ENCODE measurements at regions not wholly inside any gene's neighbourhood (a gene's known extent, or its start where the extent isn't known, plus 50 kb on each side); places are given as distances from the start of the nearest gene placed in this dataset.

DNA sequence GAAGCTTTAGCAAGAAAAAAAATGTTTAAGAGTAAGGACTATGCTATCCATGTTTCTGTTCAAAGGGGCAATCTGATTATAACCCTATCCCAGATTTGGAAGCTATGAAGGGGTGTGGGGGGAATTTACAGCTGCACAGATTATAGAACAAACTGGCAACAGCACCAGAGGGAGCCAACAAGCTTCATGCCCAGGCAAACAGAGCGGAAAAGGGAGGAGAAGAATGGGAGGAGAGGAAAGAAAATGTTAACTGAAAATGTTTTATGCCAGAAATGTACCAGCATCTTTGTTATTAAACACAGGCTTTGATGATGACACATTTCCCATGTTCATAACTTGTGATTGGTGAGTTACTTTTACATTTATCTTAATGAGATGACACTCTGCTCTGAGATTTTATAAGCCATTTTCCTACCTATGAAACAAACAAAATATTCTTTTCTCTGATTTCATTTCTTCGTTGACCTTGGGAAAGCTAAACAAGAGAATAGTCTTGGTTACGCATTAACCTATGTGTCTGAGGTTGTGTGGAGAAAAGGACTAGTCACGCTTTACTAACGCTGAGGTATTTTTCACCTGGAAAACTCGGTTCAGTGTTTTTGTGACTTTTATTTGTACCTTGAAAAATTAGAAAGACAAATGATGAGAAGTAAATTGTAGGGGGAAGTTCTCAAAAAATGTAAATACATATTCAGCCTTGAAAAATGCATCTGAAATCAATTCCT is 235.8 kb upstream of the MIR17HG start:
- Histone ChIP-seq H3K27me3 (ENCODE audit: control insufficient read depth, insufficient read depth, low read length) (no peaks in the 10 kb centered on the region), H3K27ac (ENCODE audit: insufficient read depth, low read length) (no peak overlapping the region), H2BK15ac (ENCODE audit: low read depth, low read length) (no peak overlapping the region), H2AFZ (replicated peaks; ENCODE audit: low read length, poor library complexity) (no peak overlapping the region), H3K9ac (ENCODE audit: low read depth, low read length) (no peak overlapping the region), H2BK20ac (ENCODE audit: low read depth, low read length) (no peak overlapping the region), H4K20me1 (ENCODE audit: insufficient read depth, low read length) (no peaks in the 10 kb centered on the region), H3K79me1 (ENCODE audit: low read depth in 1 of 2, low read length in 2 of 2) (no peaks in the 10 kb centered on the region), H3K4ac (ENCODE audit: low read depth, low read length) (no peak overlapping the region), H3K4me1 (ENCODE audit: control insufficient read depth, insufficient read depth, low read length) (no peaks in the 10 kb centered on the region), H3K18ac (ENCODE audit: low read depth, low read length) (no peak overlapping the region), H2BK5ac (ENCODE audit: low read depth, low read length, poor library complexity, severe bottlenecking) (no peak overlapping the region), H3K23ac (ENCODE audit: low read depth, low read length) (no peak overlapping the region), H3K4me3 (ENCODE audit: insufficient read depth, low read depth, low read length) (no peak overlapping the region), H3K14ac (replicated peaks; ENCODE audit: low read depth, low read length) (no peak overlapping the region), H3K56ac (ENCODE audit: extremely low read depth, insufficient read depth, low read length) (no peak overlapping the region), H2BK120ac (ENCODE audit: low read depth, low read length) (no peak overlapping the region), H4K8ac (ENCODE audit: low read depth in 2 of 2, low read length in 2 of 2) (no peak overlapping the region), H4K91ac (ENCODE audit: insufficient read depth, low read depth, low read length) (no peak overlapping the region), H2AK9ac (replicated peaks; ENCODE audit: low read depth, low read length, poor library complexity) (no peak overlapping the region), H2AK5ac (ENCODE audit: low read depth, low read length) (no peak overlapping the region), H3K9me1 (ENCODE audit: insufficient read depth, low read length) (no peaks in the 10 kb centered on the region), H3K36me3 (ENCODE audit: control insufficient read depth, insufficient read depth, low read length) (no peaks in the 10 kb centered on the region), H4K5ac (ENCODE audit: low read depth, low read length) (no peak overlapping the region), H3K9me3 (ENCODE audit: control insufficient read depth, insufficient read depth, low read length) (no peaks in the 10 kb centered on the region; the same call in 1 of the 2 replicates), H3K4me2 (ENCODE audit: low read depth, low read length) (no peak overlapping the region)
- TF ChIP-seq MXI1 (IDR thresholded peaks at IDR 0.05; ENCODE audit: borderline replicate concordance, low read depth, low read length) (no peak), MAFK (IDR thresholded peaks at IDR 0.05; ENCODE audit: low read depth, low read length) (no peak), MAZ (IDR thresholded peaks at IDR 0.05; ENCODE audit: borderline replicate concordance, low read depth, low read length) (no peak), CTCF (conservative IDR thresholded peaks at IDR 0.05; ENCODE audit: low read depth, low read length) (no peak), FOS (IDR thresholded peaks at IDR 0.05; ENCODE audit: low read depth, low read length) (no peak)
- TF ChIP-seq, protein P1, sequence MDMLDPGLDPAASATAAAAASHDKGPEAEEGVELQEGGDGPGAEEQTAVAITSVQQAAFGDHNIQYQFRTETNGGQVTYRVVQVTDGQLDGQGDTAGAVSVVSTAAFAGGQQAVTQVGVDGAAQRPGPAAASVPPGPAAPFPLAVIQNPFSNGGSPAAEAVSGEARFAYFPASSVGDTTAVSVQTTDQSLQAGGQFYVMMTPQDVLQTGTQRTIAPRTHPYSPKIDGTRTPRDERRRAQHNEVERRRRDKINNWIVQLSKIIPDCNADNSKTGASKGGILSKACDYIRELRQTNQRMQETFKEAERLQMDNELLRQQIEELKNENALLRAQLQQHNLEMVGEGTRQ (IDR thresholded peaks at IDR 0.05; ENCODE audit: low read depth, low read length) = no peak
- ATAC-seq (ENCODE audit: low read depth) = no peak
- no CpG with 5 or more reads among the region's 6 CpGs for WGBS, 2 experiments (ENCODE audit: extremely low coverage in 2 of 2, insufficient read length in 1 of 2)
- intact Hi-C loops (cut with micrococcal nuclease) (no loop called here), dilution Hi-C loops (cut with HindIII; ENCODE audit: low sequenced_read_pairs, unreplicated experiment) (no loop called here), in situ Hi-C loops (cut with MboI; ENCODE audit: low sequenced_read_pairs) (no loop called here)
- CTCF ChIA-PET = no interaction called here
- no peak for DNase-seq
- BruUV-seq (replicated peaks) = no TSS peak
- POLR2A ChIA-PET (ENCODE audit: unreplicated experiment) = no interaction called here

Data from IMR-90 (cell line).